ENCODE measurements at regions not wholly inside any gene's neighbourhood (a gene's known extent, or its start where the extent isn't known, plus 50 kb on each side); places are given as distances from the start of the nearest gene placed in this dataset.

DNA sequence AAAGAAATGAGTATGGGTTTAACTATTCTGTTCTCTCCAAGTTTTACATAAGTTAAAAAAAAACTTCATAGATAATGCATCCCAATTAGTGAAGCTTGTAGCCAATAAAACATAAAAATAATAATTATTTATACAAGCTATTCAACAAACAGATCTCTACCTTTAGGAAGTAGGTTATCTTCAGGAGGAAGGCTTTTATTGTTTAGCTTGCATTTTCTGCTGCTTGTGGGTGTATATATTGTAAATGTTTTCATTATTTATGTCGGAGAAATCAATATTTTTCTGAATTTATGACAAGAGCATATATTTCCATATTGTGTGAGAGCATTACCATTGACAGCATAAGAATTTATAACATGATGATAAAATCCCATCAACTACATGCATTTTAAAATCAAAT lies 208.3 kb downstream of the TRAM1L1 start:
- TF ChIP-seq, protein P1, sequence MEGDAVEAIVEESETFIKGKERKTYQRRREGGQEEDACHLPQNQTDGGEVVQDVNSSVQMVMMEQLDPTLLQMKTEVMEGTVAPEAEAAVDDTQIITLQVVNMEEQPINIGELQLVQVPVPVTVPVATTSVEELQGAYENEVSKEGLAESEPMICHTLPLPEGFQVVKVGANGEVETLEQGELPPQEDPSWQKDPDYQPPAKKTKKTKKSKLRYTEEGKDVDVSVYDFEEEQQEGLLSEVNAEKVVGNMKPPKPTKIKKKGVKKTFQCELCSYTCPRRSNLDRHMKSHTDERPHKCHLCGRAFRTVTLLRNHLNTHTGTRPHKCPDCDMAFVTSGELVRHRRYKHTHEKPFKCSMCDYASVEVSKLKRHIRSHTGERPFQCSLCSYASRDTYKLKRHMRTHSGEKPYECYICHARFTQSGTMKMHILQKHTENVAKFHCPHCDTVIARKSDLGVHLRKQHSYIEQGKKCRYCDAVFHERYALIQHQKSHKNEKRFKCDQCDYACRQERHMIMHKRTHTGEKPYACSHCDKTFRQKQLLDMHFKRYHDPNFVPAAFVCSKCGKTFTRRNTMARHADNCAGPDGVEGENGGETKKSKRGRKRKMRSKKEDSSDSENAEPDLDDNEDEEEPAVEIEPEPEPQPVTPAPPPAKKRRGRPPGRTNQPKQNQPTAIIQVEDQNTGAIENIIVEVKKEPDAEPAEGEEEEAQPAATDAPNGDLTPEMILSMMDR (IDR thresholded peaks at IDR 0.05; ENCODE audit: unreplicated experiment) = no peak

DNA sequence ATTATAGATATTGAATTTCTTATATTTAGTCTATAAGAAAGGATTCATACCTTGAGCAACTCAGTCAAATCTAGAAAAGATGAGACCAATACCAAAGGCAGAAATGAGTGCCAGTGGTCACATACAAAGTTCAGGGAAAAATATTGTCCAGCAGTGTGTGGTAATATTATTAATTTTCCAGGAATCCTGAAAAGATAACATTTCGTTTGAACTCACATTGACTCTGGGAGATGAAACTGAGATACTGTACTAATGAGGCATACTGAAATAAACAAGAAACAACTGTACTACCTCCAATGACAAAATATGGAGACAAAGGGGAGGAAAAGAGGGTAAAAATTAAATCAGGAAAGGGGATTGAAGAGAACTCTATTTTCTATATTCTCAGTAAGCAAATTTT lies 212.4 kb downstream of the TRAM1L1 start:
- H3K9me3 Mint-ChIP-seq (ENCODE audit: low read depth, unreplicated experiment) = no peaks in the 10 kb centered on the region
- CTCF ChIA-PET = no interaction called here
- BruUV-seq (replicated peaks) = no TSS peak
- TF ChIP-seq, protein P1 (IDR thresholded peaks at IDR 0.05; ENCODE audit: unreplicated experiment) = no peak
- H3K36me3 Mint-ChIP-seq (ENCODE audit: insufficient read depth, unreplicated experiment) = no peaks in the 10 kb centered on the region
- no peaks in the 10 kb centered on the region for H3K27me3 Mint-ChIP-seq (ENCODE audit: unreplicated experiment)
- DNase-seq = no peak
- no peaks in the 10 kb centered on the region for H3K4me1 Mint-ChIP-seq (ENCODE audit: low read depth, unreplicated experiment)
- no peak overlapping the region for H3K27ac Mint-ChIP-seq (ENCODE audit: unreplicated experiment)
- intact Hi-C loops (cut with micrococcal nuclease; ENCODE audit: unreplicated experiment) = no loop called here
- no peak overlapping the region for H3K4me3 Mint-ChIP-seq (ENCODE audit: low read depth, unreplicated experiment)

More for the DNA sequence above, 208.3 kb downstream of the TRAM1L1 start:
- BruUV-seq (replicated peaks) = no TSS peak
- DNase-seq = no peak
- Mint-ChIP-seq H3K9me3 (ENCODE audit: low read depth, unreplicated experiment) (no peaks in the 10 kb centered on the region), H3K4me1 (ENCODE audit: low read depth, unreplicated experiment) (no peaks in the 10 kb centered on the region), H3K27me3 (ENCODE audit: unreplicated experiment) (no peaks in the 10 kb centered on the region), H3K36me3 (ENCODE audit: insufficient read depth, unreplicated experiment) (no peaks in the 10 kb centered on the region), H3K4me3 (ENCODE audit: low read depth, unreplicated experiment) (no peak overlapping the region), H3K27ac (ENCODE audit: unreplicated experiment) (no peak overlapping the region)
- CTCF ChIA-PET = no interaction called here
- intact Hi-C loops (cut with micrococcal nuclease; ENCODE audit: unreplicated experiment) = no loop called here

DNA sequence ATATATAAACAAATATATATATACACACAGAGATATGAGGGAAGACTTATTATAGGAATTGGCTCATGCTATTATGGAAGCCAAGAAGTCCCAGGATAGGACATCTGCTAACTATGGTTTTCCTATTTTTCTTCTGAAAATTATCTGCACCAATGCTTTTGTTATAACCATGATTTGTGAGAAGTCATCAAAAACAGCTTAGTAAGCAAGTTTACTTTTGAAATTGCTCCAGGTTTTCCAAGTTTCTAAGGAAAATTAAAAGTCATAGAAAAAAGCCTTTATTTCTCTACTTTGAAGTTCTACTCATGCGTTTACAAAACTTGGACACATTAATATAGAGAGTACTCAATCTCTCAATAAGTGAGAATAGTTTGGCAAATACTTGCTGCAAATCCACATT lies 213.1 kb downstream of the TRAM1L1 start:
- Mint-ChIP-seq H3K27ac (ENCODE audit: unreplicated experiment) (no peak overlapping the region), H3K36me3 (ENCODE audit: insufficient read depth, unreplicated experiment) (no peaks in the 10 kb centered on the region), H3K4me1 (ENCODE audit: low read depth, unreplicated experiment) (no peaks in the 10 kb centered on the region), H3K9me3 (ENCODE audit: low read depth, unreplicated experiment) (no peaks in the 10 kb centered on the region), H3K4me3 (ENCODE audit: low read depth, unreplicated experiment) (no peak overlapping the region), H3K27me3 (ENCODE audit: unreplicated experiment) (no peaks in the 10 kb centered on the region)
- no peak for DNase-seq
- BruUV-seq (replicated peaks) = no TSS peak
- intact Hi-C loops (cut with micrococcal nuclease; ENCODE audit: unreplicated experiment) = no loop called here
- TF ChIP-seq, protein P1 (IDR thresholded peaks at IDR 0.05; ENCODE audit: unreplicated experiment) = no peak
- CTCF ChIA-PET = no interaction called here

DNA sequence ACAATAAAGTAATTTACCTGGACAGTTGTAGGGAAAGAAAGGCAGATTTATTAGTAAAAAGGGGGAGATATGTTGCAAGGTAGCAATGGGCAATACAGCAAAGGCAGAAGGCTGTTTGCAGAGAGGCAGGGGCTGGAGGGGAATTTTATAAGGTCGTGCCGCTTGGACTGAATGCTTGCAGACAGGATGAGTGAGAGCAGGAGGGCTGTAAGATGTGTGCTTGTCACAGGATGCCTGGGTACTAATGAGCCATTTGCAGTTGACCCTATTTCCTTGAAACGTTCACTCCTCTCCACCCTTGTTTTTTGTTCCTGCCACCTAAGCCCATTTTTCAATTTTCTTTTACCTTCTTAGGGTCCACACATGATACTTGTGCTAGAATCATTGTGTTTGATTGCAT lies 214.7 kb downstream of the TRAM1L1 start:
- no peaks in the 10 kb centered on the region for H3K27me3 Mint-ChIP-seq (ENCODE audit: unreplicated experiment)
- intact Hi-C loops (cut with micrococcal nuclease; ENCODE audit: unreplicated experiment) = no loop called here
- no peak for DNase-seq
- CTCF ChIA-PET = no interaction called here
- H3K36me3 Mint-ChIP-seq (ENCODE audit: insufficient read depth, unreplicated experiment) = no peaks in the 10 kb centered on the region
- BruUV-seq (replicated peaks) = no TSS peak
- no peak overlapping the region for H3K27ac Mint-ChIP-seq (ENCODE audit: unreplicated experiment)
- no peaks in the 10 kb centered on the region for H3K4me1 Mint-ChIP-seq (ENCODE audit: low read depth, unreplicated experiment)
- H3K9me3 Mint-ChIP-seq (ENCODE audit: low read depth, unreplicated experiment) = no peaks in the 10 kb centered on the region
- TF ChIP-seq, protein P1 (IDR thresholded peaks at IDR 0.05; ENCODE audit: unreplicated experiment) = no peak
- no peak overlapping the region for H3K4me3 Mint-ChIP-seq (ENCODE audit: low read depth, unreplicated experiment)

DNA sequence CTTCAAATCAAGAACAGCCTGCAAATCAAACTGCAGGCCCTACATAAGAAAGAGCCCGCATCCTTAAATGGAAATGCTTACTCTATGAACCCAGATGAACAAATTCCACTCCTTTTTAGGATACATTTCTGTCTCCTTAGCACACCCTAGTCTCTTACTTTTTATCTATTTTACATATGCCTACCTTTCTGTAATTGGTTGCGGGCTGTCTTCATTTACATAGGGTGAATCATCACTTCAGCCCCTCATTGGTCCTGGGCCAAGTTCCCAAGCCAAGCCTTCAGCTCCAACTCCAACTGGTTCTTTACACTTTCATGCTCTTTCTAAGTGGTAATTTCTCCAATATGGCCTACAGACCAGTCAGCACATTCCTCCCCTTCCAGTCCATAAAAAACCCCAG lies 219.3 kb downstream of the TRAM1L1 start:
- Mint-ChIP-seq H3K27me3 (ENCODE audit: unreplicated experiment) (no peaks in the 10 kb centered on the region), H3K4me3 (ENCODE audit: low read depth, unreplicated experiment) (no peak overlapping the region), H3K9me3 (ENCODE audit: low read depth, unreplicated experiment) (no peaks in the 10 kb centered on the region), H3K36me3 (ENCODE audit: insufficient read depth, unreplicated experiment) (no peaks in the 10 kb centered on the region), H3K27ac (ENCODE audit: unreplicated experiment) (no peak overlapping the region), H3K4me1 (ENCODE audit: low read depth, unreplicated experiment) (no peaks in the 10 kb centered on the region)
- DNase-seq = no peak
- TF ChIP-seq, protein P1 (IDR thresholded peaks at IDR 0.05; ENCODE audit: unreplicated experiment) = no peak
- intact Hi-C loops (cut with micrococcal nuclease; ENCODE audit: unreplicated experiment) = no loop called here
- CTCF ChIA-PET = no interaction called here
- no TSS peak for BruUV-seq (replicated peaks)
